NCI-H2081 (cell line): ENCODE measurements at regions not wholly inside any gene's neighbourhood (a gene's known extent, or its start where the extent isn't known, plus 50 kb on each side); places are given as distances from the start of the nearest gene placed in this dataset.
A peak's percentile ranks its signal among the peaks of the same experiment; 100 is the strongest.
"Not testable (repeated sequence)": the region's sequence is repeated elsewhere in the genome, so short reads cannot be mapped to it uniquely, and the experiment has no call there.

Source experiments
- DNase-seq, 2 experiments: peaks; one replicate each; lab custom pipeline; 2025; lab: John Stamatoyannopoulos, UW

GRCh38 chr13:82963226-82964099 lies 918.8 kb downstream of the SLITRK1 start:
- DNase-seq, result no peak

DNA sequence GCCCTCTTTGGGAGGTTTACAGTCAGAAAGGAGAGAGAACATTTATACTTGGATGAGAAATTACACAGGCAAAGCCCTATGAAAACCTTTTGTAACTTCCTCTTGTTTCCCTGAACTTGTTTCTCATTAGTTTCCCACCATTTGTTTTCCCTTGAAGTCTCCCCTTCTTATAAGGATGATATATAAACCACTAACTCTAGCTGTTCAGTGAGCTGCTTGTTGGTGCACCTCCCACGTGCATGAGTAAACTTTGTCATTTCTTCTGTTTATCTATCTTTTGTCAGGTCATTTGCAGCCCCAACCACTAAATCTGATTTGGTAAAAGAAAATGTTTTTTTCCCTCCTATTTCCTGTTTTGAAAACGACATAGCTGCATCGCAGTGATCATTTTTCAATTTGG lies 919.9 kb downstream of the SLITRK1 start:
- no peak for DNase-seq

DNA sequence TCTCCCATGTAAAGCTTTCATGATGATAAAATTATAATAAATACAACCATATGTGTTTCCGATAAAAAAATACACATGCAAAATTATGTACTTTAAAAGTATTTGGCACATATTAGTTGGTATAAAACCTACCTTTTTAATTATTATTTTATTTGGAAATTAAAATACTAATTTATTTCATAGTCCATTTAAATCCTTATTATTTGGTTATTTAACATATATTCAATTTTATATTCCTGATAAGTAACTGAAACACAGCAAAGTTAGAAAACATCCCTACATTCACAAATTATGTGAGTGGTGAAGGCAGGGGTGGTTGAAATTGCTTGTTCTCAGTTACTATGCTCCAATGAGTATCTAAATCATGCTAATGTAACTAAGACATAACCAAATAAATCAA lies 920.5 kb downstream of the SLITRK1 start:
- no peak for DNase-seq

- not testable (repeated sequence) for DNase-seq
Measured at GRCh38 chr13:82952336-82952735, 929.9 kb downstream of the SLITRK1 start.

GRCh38 chr13:82947683-82948082 lies 934.6 kb downstream of the SLITRK1 start:
- DNase-seq, result no peak

- DNase-seq, result no peak
Measured at GRCh38 chr13:82947191-82947621, 935.1 kb downstream of the SLITRK1 start.

- no peak for DNase-seq
Measured at GRCh38 chr13:82938644-82939043, 943.6 kb downstream of the SLITRK1 start.

GRCh38 chr13:82934000-82934399 lies 948.3 kb downstream of the SLITRK1 start:
- DNase-seq, result no peak

GRCh38 chr13:82925114-82925513 lies 957.2 kb downstream of the SLITRK1 start:
- DNase-seq, result no peak

DNA sequence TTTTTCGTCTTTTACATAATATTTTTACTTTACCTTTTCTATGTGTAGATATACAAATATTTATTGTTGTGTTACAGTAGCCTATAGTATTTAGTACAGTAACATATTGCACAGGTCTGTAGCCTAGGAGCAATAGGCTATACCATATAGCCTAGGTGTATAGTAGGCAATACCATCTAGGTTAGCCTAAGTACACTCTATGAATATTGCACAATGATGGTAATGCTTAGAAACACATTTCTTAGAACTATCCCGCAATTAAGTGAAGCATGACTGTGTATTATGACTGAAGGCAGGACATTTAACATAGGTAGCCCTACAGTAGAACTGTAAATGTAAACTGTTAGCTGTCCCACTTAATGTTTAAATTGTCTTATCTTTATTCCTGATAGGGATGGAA lies 964.3 kb downstream of the SLITRK1 start:
- no peak for DNase-seq

GRCh38 chr13:82912564-82912963 lies 969.7 kb downstream of the SLITRK1 start:
- no peak for DNase-seq

GRCh38 chr13:82905071-82905470 lies 977.2 kb downstream of the SLITRK1 start:
- DNase-seq, result no peak

- peak; percentile 4 to 60 for DNase-seq
Measured at GRCh38 chr13:82900453-82900852, 981.8 kb downstream of the SLITRK1 start.

GRCh38 chr13:82898586-82898985 lies 983.7 kb downstream of the SLITRK1 start:
- no peak for DNase-seq

DNA sequence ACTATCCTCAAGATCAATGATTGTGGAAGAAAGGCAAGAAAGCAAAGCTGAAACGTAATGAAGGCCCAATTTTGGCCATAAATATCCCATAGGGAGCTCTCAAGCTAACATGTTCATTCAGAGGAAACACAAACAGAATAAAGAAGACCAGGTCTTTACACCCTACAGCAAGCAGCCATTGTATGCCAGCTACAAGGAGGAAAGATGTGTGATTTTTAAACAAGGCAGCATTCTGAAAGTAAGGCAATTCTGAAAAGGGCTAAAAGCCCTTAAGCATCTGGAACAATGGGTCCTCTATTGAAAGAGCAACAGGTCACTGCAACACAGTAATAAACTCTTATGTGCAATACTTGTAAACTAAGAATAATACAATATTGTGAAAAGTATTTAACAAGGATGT lies 1002.4 kb downstream of the SLITRK1 start:
- DNase-seq, result no peak

DNA sequence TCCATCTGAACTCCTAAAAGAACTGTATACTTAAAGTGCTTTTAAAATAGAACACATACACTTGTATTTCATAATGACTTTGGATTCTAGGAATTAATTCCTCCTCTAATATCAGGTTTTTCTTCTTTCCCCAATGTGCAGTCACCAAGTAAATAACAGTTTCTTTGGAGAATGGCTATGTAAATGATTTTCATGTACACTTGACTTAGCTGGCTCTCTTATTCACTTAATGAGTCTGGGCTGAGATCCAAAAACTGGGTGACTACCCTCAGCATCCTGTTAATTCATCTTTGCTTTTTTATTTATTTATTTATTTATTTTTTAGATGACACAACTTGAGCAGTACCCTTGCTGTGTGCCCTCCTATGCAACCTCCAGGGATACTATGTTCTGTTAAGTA lies 1003.7 kb downstream of the SLITRK1 start:
- DNase-seq, result peak; percentile 56 to 86

- DNase-seq, result no peak
Measured at GRCh38 chr13:82867284-82867683, 1015.0 kb downstream of the SLITRK1 start.

GRCh38 chr13:82850644-82851043 lies 1031.6 kb downstream of the SLITRK1 start:
- no peak for DNase-seq

GRCh38 chr13:82848766-82849165 lies 1033.5 kb downstream of the SLITRK1 start:
- DNase-seq, result no peak

DNA sequence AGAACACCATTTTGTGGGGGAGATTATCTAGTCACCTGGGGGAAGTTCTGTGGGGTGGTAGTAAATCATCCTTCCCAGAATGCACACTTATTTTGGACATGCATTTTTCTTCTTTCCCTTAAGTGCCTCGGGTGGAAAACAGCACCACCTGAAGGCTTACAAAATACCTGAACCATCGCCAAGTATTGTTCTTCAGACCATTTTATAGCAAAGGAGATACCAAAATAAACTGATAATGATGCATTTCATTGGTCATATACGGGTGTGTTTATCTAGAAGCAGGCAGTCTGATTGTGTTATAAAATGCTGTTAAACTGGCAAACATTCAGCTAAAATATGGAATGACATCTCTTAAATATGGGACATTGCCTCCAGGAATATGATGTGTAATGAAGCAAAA lies 1034.7 kb downstream of the SLITRK1 start:
- peak in 1 of 2 experiments; percentile 3 for DNase-seq

- no peak for DNase-seq
Measured at GRCh38 chr13:82833923-82834322, 1048.4 kb downstream of the SLITRK1 start.

GRCh38 chr13:82829040-82829439 lies 1053.2 kb downstream of the SLITRK1 start:
- no peak for DNase-seq

DNA sequence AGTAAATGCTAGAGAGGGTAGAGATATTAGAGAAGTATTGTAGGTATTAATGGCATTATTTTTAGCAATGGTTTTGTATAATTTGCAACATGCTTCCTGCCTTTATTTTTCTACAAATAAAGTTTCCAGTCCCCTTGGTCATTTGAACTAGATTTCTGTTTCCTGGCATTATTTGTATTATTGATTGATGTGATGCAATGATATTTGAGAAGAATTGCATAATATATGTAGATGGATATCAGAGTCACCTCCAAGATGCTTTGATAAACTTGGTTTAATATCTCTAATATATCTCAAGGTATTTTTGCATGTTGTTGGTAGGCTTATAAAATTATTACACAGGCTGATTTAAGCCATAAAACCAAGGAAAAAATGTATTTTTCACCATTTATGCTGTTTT lies 1054.5 kb downstream of the SLITRK1 start:
- DNase-seq, result no peak

- DNase-seq, result no peak
Measured at GRCh38 chr13:82822935-82823334, 1059.3 kb downstream of the SLITRK1 start.
